ENCODE measurements at regions not wholly inside any gene's neighbourhood (a gene's known extent, or its start where the extent isn't known, plus 50 kb on each side); places are given as distances from the start of the nearest gene placed in this dataset.

- DNase-seq (ENCODE audit: low read depth) = no peak
These were observed 520.7 kb downstream of the QKI start for GRCh38 chr6:163935158-163935762.

GRCh38 chr6:163930012-163930411, 515.5 kb downstream of the QKI start:
- no peak for DNase-seq (ENCODE audit: low read depth)

- DNase-seq (ENCODE audit: low read depth) = no peak
These were observed 515.0 kb downstream of the QKI start for GRCh38 chr6:163929538-163929937.

- DNase-seq (ENCODE audit: low read depth) = no peak
These were observed 512.1 kb downstream of the QKI start for GRCh38 chr6:163926642-163927041.

GRCh38 chr6:163925839-163926238, 511.3 kb downstream of the QKI start:
- no peak for DNase-seq (ENCODE audit: low read depth)

- DNase-seq (ENCODE audit: low read depth) = no peak
These were observed 509.3 kb downstream of the QKI start for GRCh38 chr6:163923658-163924411.

GRCh38 chr6:163922562-163922961, 508.0 kb downstream of the QKI start:
- DNase-seq (ENCODE audit: low read depth) = no peak

DNA sequence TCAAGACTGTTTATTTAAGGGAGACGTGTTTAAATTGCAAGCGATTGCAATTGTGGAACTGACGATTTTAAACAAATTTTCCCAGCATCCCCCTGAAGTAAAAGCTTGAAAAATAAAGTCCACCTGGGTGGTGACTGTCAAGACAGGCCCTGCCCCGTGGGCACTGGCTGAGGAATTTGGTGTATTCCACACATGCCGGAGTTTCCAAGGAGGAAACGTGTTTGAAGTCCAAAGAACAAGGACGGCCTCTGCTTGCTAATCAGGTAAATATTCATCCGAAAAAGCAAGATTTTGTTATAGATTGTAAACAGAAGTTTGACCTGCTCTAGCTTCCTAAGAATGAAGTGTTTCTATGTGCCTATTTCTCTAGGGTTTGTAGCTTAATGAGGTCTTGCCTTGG, 505.1 kb downstream of the QKI start:
- no peak for DNase-seq (ENCODE audit: low read depth)

DNA sequence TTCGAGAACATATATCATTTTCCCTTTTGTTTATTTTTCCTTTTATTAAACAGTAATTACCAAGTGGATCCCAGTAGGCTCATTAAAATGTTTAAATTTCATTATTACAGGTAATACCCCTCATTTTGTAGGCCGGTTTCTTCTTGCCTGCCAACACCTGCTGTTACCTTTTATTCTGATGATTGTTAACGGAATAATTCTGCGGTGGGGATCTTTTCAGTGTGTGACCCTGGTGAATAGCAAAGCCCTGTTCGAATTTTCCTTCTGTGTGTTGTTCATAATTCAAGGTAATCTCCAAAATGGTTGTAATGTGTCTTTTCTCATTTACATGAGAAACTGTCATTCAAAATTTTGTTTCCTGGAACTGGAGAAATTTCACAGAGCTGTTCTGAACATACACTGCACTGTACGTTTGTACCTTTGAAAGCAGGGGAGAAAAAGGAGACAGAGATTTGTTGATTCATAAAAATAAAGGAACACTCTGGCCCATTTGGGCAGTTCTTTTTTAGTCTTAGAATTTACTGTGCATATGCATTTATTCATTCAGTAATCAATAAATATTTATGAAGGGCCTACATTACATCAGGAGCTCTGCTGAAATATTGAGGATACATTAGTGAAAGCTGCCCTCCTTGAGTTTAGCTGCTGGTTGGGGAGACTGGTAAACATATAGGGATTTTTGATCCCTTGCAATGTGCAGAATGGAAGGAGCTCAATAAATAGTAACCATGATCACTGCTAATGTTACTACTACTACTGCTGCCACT, 502.0 kb downstream of the QKI start:
- DNase-seq (ENCODE audit: low read depth) = no peak

GRCh38 chr6:163915131-163915530, 500.6 kb downstream of the QKI start:
- DNase-seq (ENCODE audit: low read depth) = no peak

DNA sequence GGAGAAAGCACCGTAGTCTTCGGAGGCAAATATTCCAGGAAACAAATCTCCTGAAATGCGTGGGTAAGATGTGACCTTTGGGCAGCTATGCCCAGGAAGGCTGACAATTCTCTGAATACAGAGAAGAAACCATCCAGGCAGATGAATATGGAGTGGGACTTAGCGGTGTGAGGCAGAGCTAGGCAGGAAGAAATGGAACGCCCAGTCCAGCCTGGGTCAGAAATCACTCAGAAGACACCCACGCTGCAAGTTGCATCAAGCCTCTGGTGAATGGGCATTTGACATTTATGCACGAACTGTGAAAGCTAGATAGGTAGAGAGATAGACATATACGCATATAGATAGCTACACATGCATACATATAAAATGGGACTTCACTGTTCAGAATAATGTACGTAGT, 498.5 kb downstream of the QKI start:
- no peak for DNase-seq (ENCODE audit: low read depth)

DNA sequence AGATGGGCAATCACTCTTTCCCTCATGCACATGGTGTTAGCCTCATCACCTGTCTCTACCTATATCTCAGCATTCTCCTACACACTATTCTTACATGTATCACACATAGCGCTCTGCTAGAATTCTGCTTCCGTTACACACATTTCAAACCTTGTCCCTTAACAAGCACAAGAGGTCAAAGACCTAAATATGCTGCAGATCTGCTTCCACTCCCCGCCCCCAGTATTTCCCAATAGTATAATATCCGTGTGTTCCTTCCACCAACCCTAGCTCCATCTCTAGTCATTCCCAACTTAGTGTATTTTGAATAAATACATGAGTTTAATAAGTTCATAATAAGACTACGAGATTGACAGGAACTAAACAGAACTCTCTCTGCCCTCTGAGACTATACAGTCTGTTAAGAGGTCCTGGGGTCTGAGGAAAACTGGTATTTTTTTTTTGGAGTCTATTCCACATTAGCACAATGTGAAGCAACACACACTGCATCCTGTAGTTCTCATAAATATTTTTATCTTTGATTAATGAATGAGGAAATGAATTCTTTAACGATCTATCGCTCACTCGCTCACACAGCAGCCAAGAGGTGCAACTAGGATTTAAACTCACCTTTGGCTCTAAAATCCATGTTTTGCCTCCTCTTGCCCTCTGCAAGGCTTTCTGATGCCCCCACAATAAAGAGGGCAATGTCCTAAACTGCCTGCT, 491.6 kb downstream of the QKI start:
- no peak for DNase-seq (ENCODE audit: low read depth)

DNA sequence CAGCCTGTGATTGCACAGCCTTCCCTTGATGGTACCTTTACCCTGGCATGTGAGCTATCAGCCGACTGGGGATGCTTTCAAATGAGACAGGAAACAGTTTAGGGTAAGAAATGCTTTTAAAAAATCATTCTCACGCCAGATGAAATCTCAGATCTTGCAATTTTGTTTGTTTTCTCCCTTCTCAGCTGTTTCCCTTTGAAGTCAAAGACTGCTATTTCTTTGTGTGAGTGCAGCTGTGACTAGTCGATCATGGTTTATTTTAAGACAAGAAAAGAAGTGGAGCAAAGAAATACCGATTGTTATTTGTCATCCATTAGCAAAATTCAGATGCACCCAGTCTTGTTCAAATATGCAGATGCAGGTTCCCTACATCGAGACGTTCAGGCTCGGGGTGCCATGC, 489.7 kb downstream of the QKI start:
- DNase-seq (ENCODE audit: low read depth) = peak; percentile 86

- DNase-seq (ENCODE audit: low read depth) = peak; percentile 23
These were observed 489.0 kb downstream of the QKI start for GRCh38 chr6:163903541-163903940.

GRCh38 chr6:163902993-163903392, 488.5 kb downstream of the QKI start:
- DNase-seq (ENCODE audit: low read depth) = no peak

- DNase-seq (ENCODE audit: low read depth) = no peak
These were observed 487.2 kb downstream of the QKI start for GRCh38 chr6:163901681-163902080.

GRCh38 chr6:163900570-163900969, 486.1 kb downstream of the QKI start:
- peak; percentile 67 for DNase-seq (ENCODE audit: low read depth)

DNA sequence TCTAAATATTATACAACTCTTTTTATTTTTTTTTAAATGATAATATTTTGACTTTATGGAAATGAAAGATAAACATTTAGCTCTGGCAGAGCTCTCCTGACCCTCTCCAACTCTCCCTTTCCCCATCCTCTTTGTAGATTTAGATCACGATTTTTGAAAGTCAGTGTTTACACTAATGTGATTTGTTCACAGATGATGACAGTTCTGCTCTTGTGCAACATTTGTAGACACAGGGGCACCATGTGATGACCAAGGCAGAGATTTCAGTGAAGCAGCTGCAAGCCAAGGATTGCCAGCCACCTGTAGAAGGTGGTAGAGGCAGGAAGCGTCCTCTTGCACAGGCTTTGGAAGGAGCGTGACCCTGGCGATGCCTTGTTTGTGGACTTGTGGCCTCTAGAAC, 483.2 kb downstream of the QKI start:
- DNase-seq (ENCODE audit: low read depth) = peak; percentile 15

GRCh38 chr6:163897030-163897429, 482.5 kb downstream of the QKI start:
- DNase-seq (ENCODE audit: low read depth) = peak; percentile 53

- no peak for DNase-seq (ENCODE audit: low read depth)
These were observed 480.6 kb downstream of the QKI start for GRCh38 chr6:163895162-163895561.

DNA sequence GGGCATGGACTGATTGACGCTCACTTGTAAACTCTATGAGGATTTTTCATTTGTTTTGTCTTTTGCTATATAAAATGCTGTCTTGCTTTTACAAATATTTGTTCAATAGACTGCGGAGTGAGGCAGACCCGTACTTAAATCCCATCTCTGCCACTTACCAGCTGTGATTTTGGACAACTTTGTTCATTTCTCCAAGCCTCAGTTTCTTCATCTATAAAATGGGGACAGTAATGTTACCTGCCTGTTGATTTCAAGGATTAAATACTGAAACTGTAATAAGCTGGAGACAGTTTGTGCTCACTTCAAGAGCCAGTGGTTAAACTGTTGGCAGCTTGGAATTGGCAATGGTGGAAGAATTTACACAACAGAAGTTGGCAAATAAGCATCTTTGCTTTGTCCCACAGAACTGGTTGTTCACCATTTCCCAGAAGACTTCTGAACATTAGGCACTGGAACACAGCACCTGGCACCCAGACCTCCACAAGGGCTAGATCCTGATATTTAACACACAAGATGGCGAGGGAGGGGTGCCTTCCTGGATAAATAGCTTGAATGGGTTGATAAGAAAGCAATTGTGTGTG, 479.2 kb downstream of the QKI start:
- DNase-seq (ENCODE audit: low read depth) = no peak
